SK-N-SH treated with all-trans-retinoic acid at 6 μM for 48 hours (cell line): ENCODE measurements at regions not wholly inside any gene's neighbourhood (a gene's known extent, or its start where the extent isn't known, plus 50 kb on each side); places are given as distances from the start of the nearest gene placed in this dataset.

Source experiments
- ATAC-seq: fragments of 200-7000 bp; cut with Tn5 transposase; 3 replicates; pipeline ENCODE4 v1.9.1; 2020; ENCODE audit warnings: mild to moderate bottlenecking, moderate library complexity
- ARNTL ChIP-seq: fragments of 450-650 bp; formaldehyde crosslinking; IDR thresholded peaks from 2 replicates; pipeline ENCODE4 v1.5.0; 2020; ENCODE audit warnings: low read depth, mild to moderate bottlenecking, moderate library complexity, borderline replicate concordance
- BACH2 ChIP-seq: fragments of 250-450 bp; sonication (Bioruptor Pico); IDR thresholded peaks from 2 replicates; pipeline ENCODE4 v1.9.0; 2021; ENCODE audit warnings: mild to moderate bottlenecking, borderline replicate concordance
- CREB5 ChIP-seq: fragments of 250-450 bp; sonication (Bioruptor Pico); IDR thresholded peaks from 2 replicates; pipeline ENCODE4 v1.5.1; 2020; ENCODE audit warnings: low read depth, mild to moderate bottlenecking, moderate library complexity
- CSDC2 ChIP-seq: fragments of 250-450 bp; sonication (Bioruptor Pico); IDR thresholded peaks from 2 replicates; pipeline ENCODE4 v1.5.0; 2020; ENCODE audit warnings: mild to moderate bottlenecking, moderate library complexity
- CSRNP3 ChIP-seq: fragments of 250-450 bp; sonication (Bioruptor Pico); IDR thresholded peaks from 2 replicates; pipeline ENCODE4 v1.5.1; 2021; ENCODE audit warnings: mild to moderate bottlenecking, moderate library complexity
- ESRRG ChIP-seq: fragments of 250-450 bp; sonication (Bioruptor Pico); IDR thresholded peaks from 2 replicates; pipeline ENCODE4 v1.6.1; 2021; ENCODE audit warnings: mild to moderate bottlenecking
- GLIS3 ChIP-seq: fragments of 250-450 bp; sonication (Bioruptor Pico); IDR thresholded peaks from 2 replicates; pipeline ENCODE4 v1.5.0; 2020; ENCODE audit warnings: mild to moderate bottlenecking, moderate library complexity
- ISL1 ChIP-seq: fragments of 250-450 bp; sonication (Bioruptor Pico); IDR thresholded peaks from 2 replicates; pipeline ENCODE4 v2.1.2; 2022; ENCODE audit warnings: mild to moderate bottlenecking, moderate library complexity
- POU6F1 ChIP-seq: fragments of 250-450 bp; sonication (Bioruptor Pico); IDR thresholded peaks from 2 replicates; pipeline ENCODE4 v1.8.0; 2021; ENCODE audit warnings: low read depth, mild to moderate bottlenecking, moderate library complexity, borderline replicate concordance
- PPARA ChIP-seq: fragments of 250-450 bp; sonication (Bioruptor Pico); IDR thresholded peaks from 2 replicates; pipeline ENCODE4 v1.5.0; 2020; ENCODE audit warnings: mild to moderate bottlenecking, borderline replicate concordance
- RARB ChIP-seq: fragments of 250-450 bp; sonication (Bioruptor Pico); IDR thresholded peaks from 2 replicates; pipeline ENCODE4 v1.8.0; 2021; ENCODE audit warnings: mild to moderate bottlenecking, moderate library complexity
- SNAI2 ChIP-seq: fragments of 250-450 bp; sonication (Bioruptor Pico); IDR thresholded peaks from 2 replicates; pipeline ENCODE4 v1.5.0; 2020; ENCODE audit warnings: mild to moderate bottlenecking, moderate library complexity
- TCF4 ChIP-seq: fragments of 250-450 bp; sonication (Bioruptor Pico); IDR thresholded peaks from 2 replicates; pipeline ENCODE4 v1.8.0; 2021; ENCODE audit warnings: mild to moderate bottlenecking, moderate library complexity, borderline replicate concordance
- TSHZ2 ChIP-seq: fragments of 250-450 bp; sonication (Bioruptor Pico); IDR thresholded peaks from 2 replicates; pipeline ENCODE4 v1.5.0; 2020; ENCODE audit warnings: mild to moderate bottlenecking, moderate library complexity
- ZC3H10 ChIP-seq: fragments of 250-450 bp; sonication (Bioruptor Pico); IDR thresholded peaks from 2 replicates; pipeline ENCODE4 v1.5.1; 2021; ENCODE audit warnings: mild to moderate bottlenecking, moderate library complexity
- ZFP3 ChIP-seq: fragments of 250-450 bp; sonication (Bioruptor Pico); IDR thresholded peaks from 2 replicates; pipeline ENCODE4 v1.5.0; 2020; ENCODE audit warnings: mild to moderate bottlenecking, moderate library complexity
- ZFP30 ChIP-seq: fragments of 450-650 bp; formaldehyde crosslinking; IDR thresholded peaks from 2 replicates; pipeline ENCODE4 v1.5.0; 2022; ENCODE audit warnings: mild to moderate bottlenecking, moderate library complexity
- ZNF565 ChIP-seq: fragments of 450-650 bp; formaldehyde crosslinking; conservative IDR thresholded peaks from 2 replicates; pipeline ENCODE4 v1.5.0; 2020; ENCODE audit warnings: low read depth, mild to moderate bottlenecking, moderate library complexity
- ZNF70 ChIP-seq: fragments of 450-650 bp; formaldehyde crosslinking; IDR thresholded peaks from 2 replicates; pipeline ENCODE4 v1.5.0; 2020; ENCODE audit warnings: mild to moderate bottlenecking, moderate library complexity
- ZNF8 ChIP-seq: fragments of 450-650 bp; formaldehyde crosslinking; IDR thresholded peaks from 2 replicates; pipeline ENCODE4 v1.5.0; 2020; ENCODE audit warnings: mild to moderate bottlenecking, moderate library complexity

GRCh38 chr5:2310946-2311345 is 428.2 kb upstream of the IRX4 start:
- ATAC-seq = no peak
- TF ChIP-seq RARB (CRISPR knock-in tag) (no peak), ISL1 (no peak), ZNF70 (CRISPR knock-in tag) (no peak)

- no peak for TF ChIP-seq GLIS3
- TF ChIP-seq TSHZ2 (CRISPR knock-in tag) = no peak
- no peak for TF ChIP-seq CREB5
- ATAC-seq = no peak
These were observed 424.9 kb upstream of the IRX4 start for GRCh38 chr5:2307631-2308030.

GRCh38 chr5:2306711-2307110 is 424.0 kb upstream of the IRX4 start:
- TF ChIP-seq ESRRG (CRISPR knock-in tag) (no peak), CREB5 (no peak), RARB (CRISPR knock-in tag) (no peak), BACH2 (no peak)
- ATAC-seq = no peak

GRCh38 chr5:2303431-2304100 is 420.8 kb upstream of the IRX4 start:
- ATAC-seq = no peak
- no peak for TF ChIP-seq ISL1
- no peak for TF ChIP-seq ZNF8 (CRISPR knock-in tag)
- no peak for TF ChIP-seq TCF4 (CRISPR knock-in tag)
- TF ChIP-seq ZFP30 (CRISPR knock-in tag) = no peak
- TF ChIP-seq ZNF70 (CRISPR knock-in tag) = no peak
- TF ChIP-seq POU6F1 (CRISPR knock-in tag) = no peak
- TF ChIP-seq ESRRG (CRISPR knock-in tag) = no peak
- TF ChIP-seq ZC3H10 = no peak
- no peak for TF ChIP-seq CSRNP3 (CRISPR knock-in tag)
- no peak for TF ChIP-seq SNAI2
- TF ChIP-seq ZNF565 (CRISPR knock-in tag) = no peak
- TF ChIP-seq GLIS3 = no peak
- TF ChIP-seq ZFP3 = no peak
- no peak for TF ChIP-seq RARB (CRISPR knock-in tag)

GRCh38 chr5:2302169-2302568 is 419.4 kb upstream of the IRX4 start:
- no peak for ATAC-seq
- no peak for TF ChIP-seq PPARA (CRISPR knock-in tag)
- no peak for TF ChIP-seq ARNTL (CRISPR knock-in tag)
- no peak for TF ChIP-seq ZNF8 (CRISPR knock-in tag)
- TF ChIP-seq ZC3H10 = no peak
- no peak for TF ChIP-seq TSHZ2 (CRISPR knock-in tag)
- TF ChIP-seq ZNF70 (CRISPR knock-in tag) = no peak
- TF ChIP-seq TCF4 (CRISPR knock-in tag) = no peak
- TF ChIP-seq CSDC2 (CRISPR knock-in tag) = no peak
- TF ChIP-seq POU6F1 (CRISPR knock-in tag) = no peak
